Skeletal muscle tissue (tissue), 3 donors: ENCODE measurements at regions not wholly inside any gene's neighbourhood (a gene's known extent, or its start where the extent isn't known, plus 50 kb on each side); places are given as distances from the start of the nearest gene placed in this dataset.

Experiments
- H3K27ac ChIP-seq: one replicate; pipeline ENCODE4 v1.7.0; 2013; ENCODE audit warnings: mild to moderate bottlenecking, low read depth, low read length, inconsistent platforms
- H3K27me3 ChIP-seq, 3 donors: one replicate each; pipeline ENCODE4 v1.7.0; 2013; ENCODE audit warnings: low read length in 3 of 3; ENCODE audit not compliant: control insufficient read depth in 3 of 3, insufficient read depth in 3 of 3
- H3K36me3 ChIP-seq, 3 donors: one replicate each; pipeline ENCODE4 v1.7.0; 2013; ENCODE audit warnings: low read length in 3 of 3; ENCODE audit not compliant: control insufficient read depth in 3 of 3, insufficient read depth in 3 of 3
- H3K4me1 ChIP-seq, 3 donors: one replicate each; pipeline ENCODE4 v1.7.0; 2013; ENCODE audit warnings: low read length in 3 of 3, mild to moderate bottlenecking in 3 of 3; ENCODE audit not compliant: control insufficient read depth in 3 of 3, insufficient read depth in 3 of 3
- H3K4me3 ChIP-seq, 3 donors: one replicate each; pipeline ENCODE4 v1.7.0; 2013; ENCODE audit warnings: low read length in 3 of 3
- H3K9ac ChIP-seq, 3 donors: one replicate each; pipeline ENCODE4 v1.7.0; 2013; ENCODE audit warnings: low read length in 3 of 3, mild to moderate bottlenecking in 3 of 3, moderate library complexity in 2 of 3, low read depth in 1 of 3
- H3K9me3 ChIP-seq, 3 donors: one replicate each; pipeline ENCODE4 v1.7.0; 2013; ENCODE audit warnings: low read length in 3 of 3; ENCODE audit not compliant: control insufficient read depth in 3 of 3
- donor health status: Osteomylitis.

DNA sequence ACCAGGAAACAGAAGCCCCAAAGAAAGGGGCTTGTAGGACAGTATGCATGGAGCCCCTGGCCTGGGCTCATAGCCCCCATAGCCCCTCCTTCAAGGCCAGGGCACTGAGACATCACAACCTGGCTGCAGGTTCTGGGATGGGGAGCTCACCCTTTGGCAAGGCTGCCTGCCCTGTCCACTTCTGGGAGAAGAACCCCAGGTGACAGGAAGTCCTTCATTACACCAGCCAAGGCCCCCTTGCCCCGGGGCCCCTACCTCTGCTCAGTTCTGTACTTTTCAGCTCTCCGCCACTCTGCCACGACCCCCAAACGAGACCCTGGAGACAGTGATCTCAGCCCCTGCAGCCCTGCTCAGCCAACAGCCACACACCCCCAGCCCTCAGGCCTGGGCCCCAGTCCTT is 223.2 kb upstream of the RTL1 start:
- no peak overlapping the region for H3K9ac ChIP-seq
- peaks cover 0 to 3% (median 0%) of the 10 kb centered on the region in 3 donors for H3K9me3 ChIP-seq
- no peak overlapping the region for H3K4me3 ChIP-seq
- no peaks in the 10 kb centered on the region for H3K36me3 ChIP-seq
- H3K27me3 ChIP-seq = peaks cover 0 to 39% (median 10%) of the 10 kb centered on the region in 3 donors
- no peak overlapping the region for H3K27ac ChIP-seq
- H3K4me1 ChIP-seq = no peaks in the 10 kb centered on the region

- Histone ChIP-seq H3K36me3 (no peaks in the 10 kb centered on the region), H3K4me3 (no peak overlapping the region), H3K27ac (no peak overlapping the region), H3K4me1 (no peaks in the 10 kb centered on the region), H3K9me3 (peaks cover 0 to 3% (median 0%) of the 10 kb centered on the region in 3 donors), H3K27me3 (peaks cover 0 to 44% (median 10%) of the 10 kb centered on the region in 3 donors), H3K9ac (no peak overlapping the region)
These were observed 223.7 kb upstream of the RTL1 start for GRCh38 chr14:101127224-101127623.

DNA sequence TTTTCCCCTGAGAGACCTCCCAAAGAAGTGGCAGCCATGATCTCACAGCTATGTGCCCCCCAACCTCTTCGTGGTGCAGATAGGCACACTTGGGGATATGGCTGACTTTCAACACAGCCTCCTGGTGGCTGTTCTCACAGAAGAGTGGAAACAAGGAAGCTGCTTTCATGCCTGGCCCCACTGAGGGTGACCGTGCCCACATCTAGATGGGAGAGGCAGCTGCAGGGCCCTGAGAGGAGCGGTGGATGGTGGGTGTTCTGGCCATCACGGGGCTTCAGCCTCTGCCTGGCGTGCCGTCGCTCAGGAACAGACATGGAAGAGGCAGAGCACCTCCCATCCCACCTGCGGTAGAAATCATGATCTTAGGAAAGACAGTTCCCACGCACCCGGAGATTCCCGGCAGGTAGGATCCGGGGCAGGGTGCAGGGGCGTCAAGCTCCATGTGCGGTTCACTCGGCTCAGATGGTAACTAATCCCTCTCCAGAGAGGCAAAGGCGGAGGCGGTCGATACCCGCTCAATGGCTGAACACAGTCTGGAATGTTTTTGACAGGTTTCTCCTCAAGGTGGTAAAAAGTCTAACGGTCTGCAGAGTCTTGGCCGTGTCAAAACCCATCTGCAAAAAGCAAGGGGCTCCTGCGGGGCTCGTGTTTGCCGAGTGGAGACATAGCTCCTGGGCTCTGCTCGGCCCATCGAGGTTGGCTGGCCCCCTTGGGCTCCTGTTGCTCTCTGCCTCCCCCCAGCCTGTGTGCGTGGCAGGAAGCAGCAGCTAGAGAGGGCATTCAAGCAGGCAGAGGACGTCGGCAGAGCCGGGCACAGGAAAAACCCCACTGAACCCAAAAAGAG is 225.2 kb upstream of the RTL1 start:
- H3K4me1 ChIP-seq = no peaks in the 10 kb centered on the region
- H3K9me3 ChIP-seq = peaks cover 0 to 3% (median 0%) of the 10 kb centered on the region in 3 donors
- no peak overlapping the region for H3K4me3 ChIP-seq
- H3K27ac ChIP-seq = no peak overlapping the region
- H3K27me3 ChIP-seq = peaks cover 0 to 52% (median 10%) of the 10 kb centered on the region in 3 donors
- no peak overlapping the region for H3K9ac ChIP-seq
- H3K36me3 ChIP-seq = no peaks in the 10 kb centered on the region

DNA sequence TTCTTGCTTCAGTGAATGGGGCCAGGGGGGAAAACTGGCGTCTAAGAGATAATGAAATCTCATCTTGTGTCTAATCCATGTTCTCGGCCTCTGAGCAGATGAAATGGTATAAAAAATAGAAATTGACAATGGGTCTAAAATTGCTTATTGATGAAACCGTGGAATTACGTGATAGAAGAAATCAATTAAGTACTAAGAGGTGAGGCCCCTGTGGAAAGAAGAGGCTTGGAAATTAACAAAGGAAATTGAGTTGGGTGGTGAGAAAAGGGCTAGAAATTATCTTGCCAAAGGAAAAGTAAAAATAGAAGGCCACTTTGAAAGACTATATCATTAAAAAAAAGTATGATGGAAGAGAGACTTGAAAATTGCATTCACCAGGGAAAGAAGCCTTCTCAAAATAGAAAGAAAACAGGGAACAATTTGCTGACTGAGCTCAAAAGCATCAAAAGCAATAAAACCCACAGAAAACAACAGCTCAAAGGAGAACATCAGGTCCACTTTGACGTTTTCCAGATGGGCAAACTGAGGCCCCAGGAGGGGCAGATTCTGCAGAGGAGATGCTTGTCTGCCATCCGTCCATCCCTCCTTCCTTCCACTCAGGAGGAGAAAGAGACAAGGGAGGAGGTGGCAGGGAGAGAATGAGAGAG is 226.1 kb upstream of the RTL1 start:
- no peak overlapping the region for H3K9ac ChIP-seq
- peaks cover 0 to 5% (median 0%) of the 10 kb centered on the region in 3 donors for H3K9me3 ChIP-seq
- no peaks in the 10 kb centered on the region for H3K4me1 ChIP-seq
- no peak overlapping the region for H3K27ac ChIP-seq
- no peaks in the 10 kb centered on the region for H3K36me3 ChIP-seq
- H3K4me3 ChIP-seq = no peak overlapping the region
- H3K27me3 ChIP-seq = peaks cover 0 to 59% (median 10%) of the 10 kb centered on the region in 3 donors

DNA sequence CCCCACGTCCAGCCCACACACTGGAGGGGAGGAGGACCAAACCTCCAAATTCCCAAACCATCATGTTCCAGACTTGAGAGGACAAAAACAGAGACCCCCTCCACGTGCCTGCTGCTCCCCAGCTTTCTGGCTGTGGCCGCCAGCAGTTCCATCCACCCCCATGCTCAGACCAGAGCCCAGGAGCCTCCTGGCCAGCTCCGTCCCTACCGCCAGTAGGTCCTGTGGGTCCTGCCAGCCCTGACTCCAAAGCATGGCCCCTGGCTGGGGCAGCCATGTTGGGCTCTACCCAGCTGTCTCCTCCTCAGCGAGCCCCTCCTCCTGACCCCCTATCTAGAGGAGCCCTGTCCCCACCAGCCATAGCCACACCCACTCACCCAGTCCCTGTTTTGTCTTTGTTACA is 227.3 kb upstream of the RTL1 start:
- Histone ChIP-seq H3K27me3 (peaks cover 0 to 58% (median 13%) of the 10 kb centered on the region in 3 donors), H3K27ac (no peak overlapping the region), H3K36me3 (no peaks in the 10 kb centered on the region), H3K4me3 (no peak overlapping the region), H3K9me3 (peaks cover 0 to 5% (median 0%) of the 10 kb centered on the region in 3 donors), H3K4me1 (no peaks in the 10 kb centered on the region), H3K9ac (no peak overlapping the region)

- Histone ChIP-seq H3K27me3 (peaks cover 0 to 54% (median 7%) of the 10 kb centered on the region in 3 donors), H3K4me3 (no peak overlapping the region), H3K9me3 (peaks cover 0 to 5% (median 0%) of the 10 kb centered on the region in 3 donors)
These were observed 228.0 kb upstream of the RTL1 start for GRCh38 chr14:101131451-101131916.

DNA sequence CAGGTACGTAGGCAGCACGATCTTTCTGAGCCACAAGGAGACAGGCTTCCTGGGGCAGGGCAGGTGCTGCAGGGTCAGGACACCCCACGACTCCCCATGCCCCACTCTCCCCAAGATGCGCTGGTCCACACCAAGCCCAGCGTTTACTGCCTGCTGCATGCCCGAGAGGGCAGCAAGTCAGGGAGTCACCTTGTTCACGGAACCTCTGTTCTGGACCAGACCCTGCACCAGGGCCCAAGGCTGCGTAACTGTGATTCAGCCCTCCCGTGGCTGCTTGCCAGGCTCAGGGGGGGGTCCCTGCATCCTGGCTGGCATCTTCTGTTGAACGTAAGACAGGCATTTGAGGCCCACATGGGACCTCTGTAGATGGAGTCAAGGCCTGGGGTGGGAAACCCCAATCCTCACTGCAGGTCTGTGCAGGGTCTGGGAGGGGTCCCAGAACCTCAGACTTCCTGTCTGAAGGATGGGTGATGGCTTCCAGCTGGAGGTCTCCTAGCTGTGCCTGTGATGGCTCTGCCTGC is 228.6 kb upstream of the RTL1 start:
- Histone ChIP-seq H3K9ac (no peak overlapping the region), H3K4me1 (no peaks in the 10 kb centered on the region), H3K4me3 (no peak overlapping the region), H3K27ac (no peak overlapping the region), H3K36me3 (no peaks in the 10 kb centered on the region), H3K27me3 (peaks cover 0 to 49% (median 7%) of the 10 kb centered on the region in 3 donors), H3K9me3 (peaks cover 0 to 5% (median under 1%) of the 10 kb centered on the region in 3 donors)

More at GRCh38 chr14:101131451-101131916, 228.0 kb upstream of the RTL1 start:
- H3K9ac ChIP-seq = no peak overlapping the region
- H3K36me3 ChIP-seq = no peaks in the 10 kb centered on the region
- H3K27ac ChIP-seq = no peak overlapping the region
- no peaks in the 10 kb centered on the region for H3K4me1 ChIP-seq

DNA sequence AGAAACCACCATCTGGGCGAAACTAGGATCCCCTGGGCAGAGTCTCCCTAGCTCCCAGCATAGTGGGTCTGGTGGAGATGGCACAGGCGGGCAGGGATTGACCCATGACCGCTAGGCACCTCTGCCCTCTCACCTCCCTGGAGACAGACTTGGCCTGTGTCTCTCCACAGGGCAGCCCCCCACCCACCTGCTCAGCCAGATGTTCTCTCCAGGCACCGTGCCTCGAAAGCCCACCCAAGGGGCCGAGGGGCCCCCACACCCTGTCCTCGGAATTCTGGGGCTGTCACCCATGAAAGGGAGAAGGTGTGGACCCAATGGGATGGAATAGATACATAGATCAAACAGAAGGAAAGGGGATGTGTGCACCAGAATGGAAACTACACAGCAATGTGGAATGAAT is 229.1 kb upstream of the RTL1 start:
- Histone ChIP-seq H3K27me3 (peaks cover 0 to 44% (median 7%) of the 10 kb centered on the region in 3 donors), H3K27ac (no peak overlapping the region), H3K9me3 (peaks cover 0 to 5% (median 2%) of the 10 kb centered on the region in 3 donors)

DNA sequence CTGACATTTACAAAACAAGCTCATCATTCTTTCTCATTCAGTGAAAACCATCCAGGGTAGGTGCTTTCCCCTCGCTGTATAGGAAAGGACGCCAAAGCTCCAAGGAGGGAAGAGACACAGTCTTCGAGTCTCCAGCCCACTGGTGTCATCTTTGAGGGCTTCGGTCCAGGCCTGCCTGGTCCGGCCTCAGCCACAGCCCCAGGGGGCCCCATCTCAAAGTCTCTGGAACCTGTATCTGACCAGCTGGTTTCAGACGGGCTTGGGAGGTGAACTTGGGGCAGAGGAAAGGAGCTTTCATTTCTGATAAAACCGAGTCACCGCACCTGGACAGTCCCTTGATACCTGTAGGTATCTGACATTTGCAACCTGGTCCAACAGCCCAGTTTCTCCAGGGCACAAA is 229.5 kb upstream of the RTL1 start:
- Histone ChIP-seq H3K36me3 (no peaks in the 10 kb centered on the region), H3K27me3 (peaks cover 0 to 39% (median 4%) of the 10 kb centered on the region in 3 donors), H3K4me3 (no peak overlapping the region)

More for the DNA sequence above, 229.1 kb upstream of the RTL1 start:
- Histone ChIP-seq H3K36me3 (no peaks in the 10 kb centered on the region), H3K4me3 (no peak overlapping the region), H3K4me1 (no peaks in the 10 kb centered on the region), H3K9ac (no peak overlapping the region)

More for the DNA sequence above, 229.5 kb upstream of the RTL1 start:
- no peaks in the 10 kb centered on the region for H3K4me1 ChIP-seq
- H3K27ac ChIP-seq = no peak overlapping the region
- peaks cover 0 to 3% (median 2%) of the 10 kb centered on the region in 3 donors for H3K9me3 ChIP-seq
- H3K9ac ChIP-seq = no peak overlapping the region
